K562 (cell line): ENCODE measurements at regions not wholly inside any gene's neighbourhood (a gene's known extent, or its start where the extent isn't known, plus 50 kb on each side); places are given as distances from the start of the nearest gene placed in this dataset.

Experiments
- ATF7 ChIP-seq: fragments of 450-650 bp; IDR thresholded peaks from 2 replicates; pipeline ENCODE4 v1.7.1; 2014; ENCODE audit warnings: mild to moderate bottlenecking, moderate library complexity
- BCLAF1 ChIP-seq, 2 experiments: fragments of 450-650 bp in 1 of 2; IDR thresholded peaks; 2 replicates each; pipeline ENCODE4 v1.6.1; 2011 to 2017; ENCODE audit warnings: low read depth in 2 of 2, antibody characterized with exemption in 1 of 2, borderline replicate concordance in 1 of 2, low read length in 1 of 2, mild to moderate bottlenecking in 1 of 2, mixed read lengths in 1 of 2; ENCODE audit not compliant: control insufficient read depth in 1 of 2
- CHD4 ChIP-seq: fragments of 200-600 bp; sonication (generic); IDR thresholded peaks from 3 replicates; pipeline ENCODE4 v1.6.1; 2012; ENCODE audit warnings: low read depth, mild to moderate bottlenecking, mixed read lengths, low read length, inconsistent platforms; ENCODE audit not compliant: insufficient read depth, insufficient replicate concordance, poor library complexity, severe bottlenecking
- CREBBP ChIP-seq: IDR thresholded peaks from one replicate; pipeline ENCODE4 v1.6.1; 2012; ENCODE audit warnings: low read depth, mild to moderate bottlenecking, control low read depth, inconsistent platforms, low read length
- FOXM1 ChIP-seq, 2 experiments: fragments of 450-650 bp in 1 of 2; sonication (generic) in 1 of 2; formaldehyde crosslinking in 1 of 2; IDR thresholded peaks; 2 replicates each; pipeline versions ENCODE4 v1.6.1 to v1.9.0; 2017 to 2022; ENCODE audit warnings: low read depth in 2 of 2, mild to moderate bottlenecking in 2 of 2, missing genetic modification reagents in 1 of 2, moderate library complexity in 1 of 2
- FOXO4 ChIP-seq: fragments of 450-650 bp; formaldehyde crosslinking; IDR thresholded peaks from 2 replicates; pipeline ENCODE4 v1.4.0; 2020; ENCODE audit warnings: mild to moderate bottlenecking, moderate library complexity
- HDAC8 ChIP-seq: fragments of 450-650 bp; IDR thresholded peaks from 2 replicates; pipeline ENCODE4 v1.6.1; 2016; ENCODE audit warnings: mild to moderate bottlenecking, missing genetic modification characterization, moderate library complexity, missing compliant biosample characterization
- KHSRP ChIP-seq: fragments of 450-650 bp; IDR thresholded peaks from 2 replicates; pipeline ENCODE4 v1.6.1; 2017
- KLF10 ChIP-seq: fragments of 250-450 bp; sonication (Bioruptor Pico); IDR thresholded peaks from 2 replicates; pipeline ENCODE4 v1.6.1; 2021; ENCODE audit warnings: matching md5 sums
- LEF1 ChIP-seq: fragments of 450-650 bp; IDR thresholded peaks from 2 replicates; pipeline ENCODE4 v1.6.1; 2016; ENCODE audit warnings: mild to moderate bottlenecking
- MYNN ChIP-seq, 2 experiments: sonication (generic); formaldehyde crosslinking in 1 of 2; IDR thresholded peaks; 2 replicates each; pipeline versions ENCODE4 v1.5.0 to v1.6.1; 2016 to 2020; ENCODE audit warnings: antibody characterized with exemption in 1 of 2, missing genetic modification reagents in 1 of 2
- POLR2G ChIP-seq: fragments of 200-400 bp; formaldehyde crosslinking; IDR thresholded peaks from 2 replicates; pipeline ENCODE4 v1.6.1; 2017; ENCODE audit warnings: low read depth, mild to moderate bottlenecking, antibody characterized with exemption, low read length, moderate library complexity
- PTRF ChIP-seq: fragments of 450-650 bp; IDR thresholded peaks from 2 replicates; pipeline ENCODE4 v1.6.1; 2016; ENCODE audit warnings: mild to moderate bottlenecking, missing genetic modification characterization, missing compliant biosample characterization
- RFX5 ChIP-seq: IDR thresholded peaks from 2 replicates; pipeline ENCODE4 v1.6.1; 2011; ENCODE audit warnings: low read depth, mild to moderate bottlenecking, improper control_type of control experiment, low read length
- SIX5 ChIP-seq, 2 experiments: IDR thresholded peaks; 2 replicates each; pipeline ENCODE4 v1.6.1; 2011; ENCODE audit warnings: low read length in 2 of 2, borderline replicate concordance in 1 of 2, low read depth in 1 of 2, mild to moderate bottlenecking in 1 of 2, moderate library complexity in 1 of 2; ENCODE audit not compliant: insufficient read depth in 1 of 2
- SMARCA5 ChIP-seq: fragments of 450-650 bp; IDR thresholded peaks from 2 replicates; pipeline ENCODE4 v1.6.1; 2016
- SUPT5H ChIP-seq: fragments of 450-650 bp; IDR thresholded peaks from 2 replicates; pipeline ENCODE4 v1.6.1; 2016
- TARDBP ChIP-seq: fragments of 450-650 bp; IDR thresholded peaks from 2 replicates; pipeline ENCODE4 v1.6.1; 2016
- TRIM28 ChIP-seq: fragments of 450-650 bp; IDR thresholded peaks from 2 replicates; pipeline ENCODE4 v1.6.1; 2017
- ZFX ChIP-seq: sonication (generic); formaldehyde crosslinking; IDR thresholded peaks from 2 replicates; pipeline ENCODE4 v1.8.0; 2022; ENCODE audit warnings: mild to moderate bottlenecking, missing genetic modification reagents, moderate library complexity
- ZNF140 ChIP-seq: fragments of 250-450 bp; sonication (Bioruptor Pico); IDR thresholded peaks from 2 replicates; pipeline ENCODE4 v1.8.0; 2021; ENCODE audit warnings: moderate library complexity, mild to moderate bottlenecking, inconsistent platforms
- ZNF217 ChIP-seq: sonication (generic); formaldehyde crosslinking; IDR thresholded peaks from 2 replicates; pipeline ENCODE4 v1.8.0; 2022; ENCODE audit warnings: mild to moderate bottlenecking, missing genetic modification reagents
- ZNF785 ChIP-seq: fragments of 250-450 bp; sonication (Bioruptor Pico); IDR thresholded peaks from 2 replicates; pipeline ENCODE4 v1.4.0; 2020; ENCODE audit warnings: mild to moderate bottlenecking
- TF ChIP-seq, protein P1 (sequence below): fragments of 450-650 bp; IDR thresholded peaks from 2 replicates; pipeline ENCODE4 v1.6.1; 2017; ENCODE audit warnings: mild to moderate bottlenecking, moderate library complexity

DNA sequence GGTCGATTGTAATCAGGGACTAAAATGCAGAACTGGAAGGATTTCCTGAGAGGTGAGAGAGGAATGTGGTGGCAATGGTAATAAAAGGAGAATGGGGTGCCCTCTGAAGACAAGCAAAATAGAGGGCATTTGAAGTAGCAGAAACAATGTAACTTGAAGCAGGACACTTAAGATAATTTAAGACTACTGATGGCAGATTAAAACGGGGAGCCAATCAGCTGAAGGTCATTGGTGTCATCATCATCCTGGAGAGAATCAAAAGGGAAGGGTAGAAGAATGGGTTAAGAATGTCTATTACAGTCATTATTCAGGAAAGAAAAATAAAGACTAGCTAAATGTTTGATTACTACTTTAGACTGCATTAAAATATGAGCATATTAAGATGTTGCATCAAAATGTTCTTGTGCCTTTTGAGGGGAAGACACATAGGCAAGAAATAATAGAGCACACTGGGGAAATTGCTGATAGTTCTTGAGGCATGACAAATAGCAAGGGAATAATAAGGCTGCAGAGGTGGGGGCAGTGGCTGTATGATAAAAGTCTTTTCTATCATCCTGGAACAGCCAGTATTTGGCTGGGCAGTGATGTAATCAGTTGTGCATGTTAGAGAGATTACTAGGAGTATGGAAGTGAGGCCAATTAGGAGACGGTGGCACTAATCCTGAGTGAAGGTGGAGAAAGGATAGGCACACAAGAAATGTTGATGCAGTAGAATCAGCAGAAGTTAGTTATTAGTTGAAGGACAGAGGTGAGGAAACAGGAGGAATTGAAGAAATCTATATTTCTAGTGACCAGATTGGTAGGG is 60.2 kb downstream of the CCDC71L start (continued):
- TF ChIP-seq FOXO4 (CRISPR knock-in tag) (no peak), FOXM1 (IDR thresholded peaks at IDR 0.05; ENCODE audit: low read depth) (peak; percentile 58), FOXM1 (CRISPR knock-in tag; IDR thresholded peaks at IDR 0.05; ENCODE audit: low read depth) (no peak), PTRF (tag) (no peak), KLF10 (no peak), BCLAF1 (IDR thresholded peaks at IDR 0.05; ENCODE audit: borderline replicate concordance in 1 of 2, control insufficient read depth in 1 of 2, low read depth in 2 of 2, low read length in 1 of 2) (no peak), MYNN (IDR thresholded peaks at IDR 0.05) (peak; percentile 82; the same call in 1 of the 2 replicates), MYNN (CRISPR knock-in tag; IDR thresholded peaks at IDR 0.05) (no peak), ZNF217 (CRISPR knock-in tag) (no peak), KHSRP (0 out of 2 replicates have a peak, but pooled peaks have one; percentile 18), TARDBP (no peak), ZNF785 (CRISPR knock-in tag) (no peak), SIX5 (IDR thresholded peaks at IDR 0.05; ENCODE audit: borderline replicate concordance in 1 of 2, insufficient read depth in 1 of 2, low read depth in 1 of 2, low read length in 2 of 2) (no peak), RFX5 (no peak), POLR2G (no peak), CREBBP (no peak), ZFX (no peak), ATF7 (peak; percentile 77), ZNF140 (CRISPR knock-in tag) (no peak), SUPT5H (no peak), CHD4 (no peak), HDAC8 (tag) (no peak), SMARCA5 (no peak), LEF1 (peak; percentile 24; the same call in 1 of the 2 replicates), TRIM28 (peak; percentile 14; the same call in 1 of the 2 replicates)
- TF ChIP-seq, protein P1, sequence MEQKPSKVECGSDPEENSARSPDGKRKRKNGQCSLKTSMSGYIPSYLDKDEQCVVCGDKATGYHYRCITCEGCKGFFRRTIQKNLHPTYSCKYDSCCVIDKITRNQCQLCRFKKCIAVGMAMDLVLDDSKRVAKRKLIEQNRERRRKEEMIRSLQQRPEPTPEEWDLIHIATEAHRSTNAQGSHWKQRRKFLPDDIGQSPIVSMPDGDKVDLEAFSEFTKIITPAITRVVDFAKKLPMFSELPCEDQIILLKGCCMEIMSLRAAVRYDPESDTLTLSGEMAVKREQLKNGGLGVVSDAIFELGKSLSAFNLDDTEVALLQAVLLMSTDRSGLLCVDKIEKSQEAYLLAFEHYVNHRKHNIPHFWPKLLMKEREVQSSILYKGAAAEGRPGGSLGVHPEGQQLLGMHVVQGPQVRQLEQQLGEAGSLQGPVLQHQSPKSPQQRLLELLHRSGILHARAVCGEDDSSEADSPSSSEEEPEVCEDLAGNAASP, result no peak
